HG02623 (cell line): ENCODE measurements at regions not wholly inside any gene's neighbourhood (a gene's known extent, or its start where the extent isn't known, plus 50 kb on each side); places are given as distances from the start of the nearest gene placed in this dataset.

Experiments used
- ATAC-seq: cut with Tn5 transposase; IDR thresholded peaks from one replicate; pipeline ENCODE4 v1.9.1; 2021; ENCODE audit warnings: moderate library complexity; ENCODE audit not compliant: unreplicated experiment

- ATAC-seq, result no peak
Observed at GRCh38 chr10:78813998-78814399, 254.8 kb upstream of the ZMIZ1 start.

GRCh38 chr10:78814407-78814806 lies 254.4 kb upstream of the ZMIZ1 start:
- ATAC-seq, result no peak

- ATAC-seq, result no peak
Observed at GRCh38 chr10:78815702-78816334, 252.9 kb upstream of the ZMIZ1 start.

GRCh38 chr10:78817361-78817760 lies 251.4 kb upstream of the ZMIZ1 start:
- ATAC-seq, result no peak

GRCh38 chr10:78817804-78818203 lies 251.0 kb upstream of the ZMIZ1 start:
- no peak for ATAC-seq

- ATAC-seq, result no peak
Observed at GRCh38 chr10:78819361-78820006, 249.3 kb upstream of the ZMIZ1 start.

- no peak for ATAC-seq
Observed at GRCh38 chr10:78820007-78820362, 248.8 kb upstream of the ZMIZ1 start.

- ATAC-seq, result no peak
Observed at GRCh38 chr10:78821052-78821451, 247.7 kb upstream of the ZMIZ1 start.

- ATAC-seq, result no peak
Observed at GRCh38 chr10:78828647-78829539, 239.9 kb upstream of the ZMIZ1 start.

GRCh38 chr10:78829565-78829964 lies 239.2 kb upstream of the ZMIZ1 start:
- no peak for ATAC-seq

- no peak for ATAC-seq
Observed at GRCh38 chr10:78830062-78830975, 238.4 kb upstream of the ZMIZ1 start.

GRCh38 chr10:78830976-78831375 lies 237.8 kb upstream of the ZMIZ1 start:
- ATAC-seq, result no peak

- ATAC-seq, result no peak
Observed at GRCh38 chr10:78831461-78831860, 237.3 kb upstream of the ZMIZ1 start.

GRCh38 chr10:78832281-78832680 lies 236.5 kb upstream of the ZMIZ1 start:
- ATAC-seq, result no peak

- ATAC-seq, result no peak
Observed at GRCh38 chr10:78838141-78838657, 230.6 kb upstream of the ZMIZ1 start.

- ATAC-seq, result no peak
Observed at GRCh38 chr10:78843495-78843894, 225.3 kb upstream of the ZMIZ1 start.

- no peak for ATAC-seq
Observed at GRCh38 chr10:78844960-78845607, 223.7 kb upstream of the ZMIZ1 start.

GRCh38 chr10:78846071-78846470 lies 222.7 kb upstream of the ZMIZ1 start:
- ATAC-seq, result no peak

- no peak for ATAC-seq
Observed at GRCh38 chr10:78846760-78847159, 222.0 kb upstream of the ZMIZ1 start.

GRCh38 chr10:78847485-78847884 lies 221.3 kb upstream of the ZMIZ1 start:
- no peak for ATAC-seq
